Esophagus muscularis mucosa (tissue), 4 donors: ENCODE measurements at regions not wholly inside any gene's neighbourhood (a gene's known extent, or its start where the extent isn't known, plus 50 kb on each side); places are given as distances from the start of the nearest gene placed in this dataset.

ENCODE experiments used
- DNase-seq: peaks from one replicate; pipeline ENCODE4 v3.0.0-alpha.2; 2017; ENCODE audit errors: extremely low spot score
- H3K27ac ChIP-seq, 4 donors: fragments of 200-600 bp; sonication (generic); replicated peaks in 1 of 4; 1 replicate in 3 of 4; 2 replicates in 1 of 4; pipeline ENCODE4 v1.5.1; 2016 to 2019; ENCODE audit warnings: mild to moderate bottlenecking in 1 of 4
- H3K27me3 ChIP-seq, 4 donors: fragments of 200-600 bp; sonication (generic); one replicate each; pipeline versions ENCODE4 v1.5.1 to v1.6.0; 2016 to 2019
- H3K36me3 ChIP-seq, 4 donors: fragments of 200-600 bp; sonication (generic); one replicate each; pipeline ENCODE4 v1.5.1; 2016 to 2019
- H3K4me1 ChIP-seq, 4 donors: fragments of 200-600 bp; sonication (generic); one replicate each; pipeline ENCODE4 v1.5.1; 2016 to 2019
- H3K4me3 ChIP-seq, 4 donors: fragments of 200-600 bp; sonication (generic); 1 replicate in 2 of 4; 2 replicates in 2 of 4; pipeline ENCODE4 v1.5.1; 2016 to 2019; ENCODE audit warnings: mild to moderate bottlenecking in 4 of 4, moderate library complexity in 1 of 4
- H3K9me3 ChIP-seq, 4 donors: fragments of 200-600 bp; sonication (generic); 1 replicate in 3 of 4; 2 replicates in 1 of 4; pipeline ENCODE4 v1.5.1; 2016 to 2019
- CTCF ChIP-seq, 3 experiments: fragments of 200-600 bp in 2 of 3; fragments of 450-650 bp in 1 of 3; sonication (generic) in 2 of 3; IDR thresholded peaks; one replicate each; pipeline ENCODE4 v1.5.1; 2017 to 2019; ENCODE audit warnings: antibody characterized with exemption in 3 of 3, mild to moderate bottlenecking in 2 of 3, moderate library complexity in 1 of 3
- EP300 ChIP-seq: sonication (generic); formaldehyde crosslinking; IDR thresholded peaks from one replicate; pipeline ENCODE4 v1.6.1; 2017; ENCODE audit warnings: antibody characterized with exemption
- POLR2A ChIP-seq: fragments of 450-650 bp; IDR thresholded peaks from one replicate; pipeline ENCODE4 v1.6.1; 2017; ENCODE audit warnings: antibody characterized with exemption, moderate library complexity, mild to moderate bottlenecking, low read depth
- POLR2AphosphoS5 ChIP-seq, 2 donors: sonication (generic); formaldehyde crosslinking; IDR thresholded peaks; one replicate each; pipeline ENCODE4 v1.6.1; 2017; ENCODE audit warnings: antibody characterized with exemption in 2 of 2
- WGBS: methylation state at CpG from one replicate; pipeline ENCODE4 v1.1.5; 2018; 5-methylcytosine and 5-hydroxymethylcytosine counted together
- intact Hi-C: fragments of 100-400 bp; cut with DNase I; formaldehyde crosslinking; loops from one replicate; pipeline ENCODE4 v1.15.1; 2023

- 4% methylated on average over 15 of the region's 27 CpGs for whole genome bisulfite sequencing
- intact Hi-C loops, result no loop called here
- no peaks in the 10 kb centered on the region for H3K36me3 ChIP-seq
- no peaks in the 10 kb centered on the region for H3K27me3 ChIP-seq
- no peaks in the 10 kb centered on the region for H3K9me3 ChIP-seq
- no peak overlapping the region for H3K27ac ChIP-seq
- H3K4me3 ChIP-seq, result no peak overlapping the region
- DNase-seq, result no peak
- TF ChIP-seq POLR2A (no peak), POLR2AphosphoS5 (IDR thresholded peaks at IDR 0.05) (no peak), EP300 (no peak), CTCF (IDR thresholded peaks at IDR 0.05) (peak; percentile 29 to 66 (median 57))
- H3K4me1 ChIP-seq, result peaks cover 0 to 7% (median 7%) of the 10 kb centered on the region in 4 donors
Observed at GRCh38 chr7:31192986-31193385, 140.9 kb downstream of the ADCYAP1R1 start.

- intact Hi-C loops, result no loop called here
- Histone ChIP-seq H3K27me3 (no peaks in the 10 kb centered on the region), H3K9me3 (no peaks in the 10 kb centered on the region), H3K4me3 (no peak overlapping the region), H3K4me1 (peaks cover 0 to 7% (median 7%) of the 10 kb centered on the region in 4 donors), H3K27ac (no peak overlapping the region), H3K36me3 (no peaks in the 10 kb centered on the region)
- 86% methylated on average over 2 of the region's 3 CpGs for WGBS
- no peak for TF ChIP-seq CTCF (IDR thresholded peaks at IDR 0.05)
- TF ChIP-seq POLR2AphosphoS5 (IDR thresholded peaks at IDR 0.05), result no peak
- no peak for DNase-seq
Observed at GRCh38 chr7:31190906-31191305, 138.8 kb downstream of the ADCYAP1R1 start.

GRCh38 chr7:31186202-31186601, 134.1 kb downstream of the ADCYAP1R1 start:
- Histone ChIP-seq H3K4me1 (no peaks in the 10 kb centered on the region), H3K36me3 (no peaks in the 10 kb centered on the region), H3K27ac (no peak overlapping the region), H3K4me3 (no peak overlapping the region), H3K27me3 (no peaks in the 10 kb centered on the region), H3K9me3 (no peaks in the 10 kb centered on the region)
- intact Hi-C loops, result no loop called here
- WGBS, result 0% methylated on average over 1 of the region's 1 CpG
- no peak for TF ChIP-seq POLR2AphosphoS5 (IDR thresholded peaks at IDR 0.05)
- TF ChIP-seq POLR2A, result no peak
- TF ChIP-seq CTCF (IDR thresholded peaks at IDR 0.05), result no peak
- TF ChIP-seq EP300, result no peak
- no peak for DNase-seq

- Histone ChIP-seq H3K27me3 (peaks cover 0 to 19% (median 0%) of the 10 kb centered on the region in 4 donors), H3K36me3 (no peaks in the 10 kb centered on the region), H3K4me1 (no peaks in the 10 kb centered on the region), H3K9me3 (no peaks in the 10 kb centered on the region), H3K4me3 (no peak overlapping the region), H3K27ac (no peak overlapping the region)
- 59% methylated on average over 3 of the region's 3 CpGs for WGBS
- no peak for DNase-seq
- intact Hi-C loops, result no loop called here
- TF ChIP-seq POLR2AphosphoS5 (IDR thresholded peaks at IDR 0.05) (no peak), CTCF (IDR thresholded peaks at IDR 0.05) (no peak), POLR2A (no peak), EP300 (no peak)
Observed at GRCh38 chr7:31175672-31176071, 123.6 kb downstream of the ADCYAP1R1 start.

- H3K4me3 ChIP-seq, result no peak overlapping the region
- no peak for DNase-seq
- H3K27ac ChIP-seq, result no peak overlapping the region
- H3K9me3 ChIP-seq, result no peaks in the 10 kb centered on the region
- H3K36me3 ChIP-seq, result no peaks in the 10 kb centered on the region
- peaks cover 0 to 19% (median 0%) of the 10 kb centered on the region in 4 donors for H3K27me3 ChIP-seq
- TF ChIP-seq POLR2AphosphoS5 (IDR thresholded peaks at IDR 0.05), result no peak
- intact Hi-C loops, result no loop called here
- H3K4me1 ChIP-seq, result no peaks in the 10 kb centered on the region
- WGBS, result 62% methylated on average over 3 of the region's 3 CpGs
Observed at GRCh38 chr7:31171984-31172383, 119.9 kb downstream of the ADCYAP1R1 start.
